Fibroblast of skin of abdomen (primary cell): ENCODE measurements at regions not wholly inside any gene's neighbourhood (a gene's known extent, or its start where the extent isn't known, plus 50 kb on each side); places are given as distances from the start of the nearest gene placed in this dataset.

Experiments
- DNase-seq: peaks from one replicate; pipeline ENCODE4 v3.0.0-alpha.2; 2013

DNA sequence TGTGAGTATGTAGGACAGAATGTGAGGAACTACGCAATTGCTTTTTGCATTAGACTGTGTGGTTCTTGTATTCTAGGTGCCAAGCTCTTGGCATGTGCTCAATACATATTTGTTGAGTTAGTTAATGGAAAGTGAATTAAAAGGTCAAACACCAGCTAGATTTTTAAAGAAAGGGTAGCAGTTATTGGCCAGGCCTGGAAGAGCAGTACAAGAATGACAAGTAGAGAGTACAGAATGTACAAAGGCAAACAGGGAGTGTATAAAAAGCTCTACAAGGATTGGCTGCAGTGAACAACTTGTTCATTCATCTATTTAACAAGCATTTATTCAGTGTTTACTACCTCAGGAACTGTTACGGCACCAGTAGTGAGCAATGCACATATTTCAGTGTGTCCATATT is 854.0 kb upstream of the SEL1L start:
- no peak for DNase-seq

DNA sequence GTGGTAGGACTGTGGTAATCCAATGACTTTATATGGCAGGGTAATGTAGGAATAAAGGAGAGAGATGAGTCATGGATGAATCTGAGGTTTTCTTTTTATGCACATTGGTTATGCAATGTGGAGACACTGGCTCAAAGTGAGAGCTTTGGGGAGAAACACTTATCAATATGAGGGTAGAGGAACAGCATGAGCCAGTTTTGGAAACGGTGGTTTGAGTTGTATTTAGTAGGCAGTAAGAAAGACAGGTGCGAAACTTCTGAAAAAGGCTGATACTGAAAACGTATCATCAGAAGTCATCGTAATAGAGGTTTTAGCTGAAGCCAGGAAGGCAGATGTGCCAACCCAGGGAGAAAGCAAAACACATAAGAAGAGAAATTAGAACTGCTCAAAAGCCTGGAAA is 854.8 kb upstream of the SEL1L start:
- no peak for DNase-seq

DNA sequence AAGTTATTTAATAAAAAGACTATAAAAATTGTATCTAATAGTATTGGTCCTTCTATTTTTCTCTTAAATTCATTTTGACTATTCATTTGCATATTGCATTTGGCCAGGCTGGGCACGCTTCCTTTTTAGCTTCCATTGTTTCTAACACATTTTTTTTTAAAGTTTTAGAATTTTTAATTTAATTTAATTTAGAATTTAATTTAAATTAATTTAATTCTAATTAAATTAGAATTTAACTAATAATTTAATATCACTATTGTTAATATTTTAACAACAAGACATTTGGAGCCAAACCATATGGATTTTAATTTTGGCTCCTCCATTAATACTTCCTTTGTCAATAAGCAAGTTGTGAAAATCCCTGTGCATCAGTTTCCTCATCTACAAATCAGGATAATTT is 856.9 kb upstream of the SEL1L start:
- no peak for DNase-seq

DNA sequence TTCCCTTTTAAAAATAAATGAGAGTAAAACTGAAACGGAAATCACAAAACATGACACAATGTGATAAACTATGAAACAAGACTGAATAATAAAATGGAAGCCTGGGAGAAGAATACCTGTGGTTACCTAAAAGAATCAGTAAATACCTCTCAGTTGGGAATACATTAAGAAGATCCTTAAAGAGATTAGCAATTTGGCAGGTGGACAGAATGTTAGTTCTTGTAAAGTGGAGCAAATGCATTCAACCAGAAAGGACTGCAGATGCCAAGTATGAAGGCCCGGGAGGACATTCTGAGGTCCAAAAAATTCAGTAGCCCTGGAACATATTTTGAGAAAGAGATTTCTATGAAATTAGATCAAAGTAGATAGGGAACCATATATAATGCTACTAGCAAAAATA is 861.3 kb upstream of the SEL1L start:
- DNase-seq, result no peak

DNA sequence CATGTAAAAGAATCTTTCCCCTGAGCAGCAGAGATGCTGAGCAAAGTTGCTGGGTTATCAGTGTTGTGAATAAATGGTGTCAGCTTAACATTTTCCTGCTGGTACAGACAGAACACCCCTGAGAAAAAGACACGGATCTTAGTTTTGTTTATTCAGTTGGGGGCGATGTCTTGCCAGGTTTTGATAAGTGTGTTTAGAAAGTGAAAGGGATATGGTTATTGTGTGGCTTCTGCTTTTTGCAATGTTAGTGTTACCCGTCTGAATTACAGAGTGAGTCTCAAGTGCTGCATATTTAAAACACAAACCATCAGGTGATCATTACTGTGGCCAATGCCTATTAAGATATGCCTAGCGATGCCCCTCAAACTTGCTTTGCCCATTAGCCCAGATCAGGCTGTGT is 864.6 kb upstream of the SEL1L start:
- no peak for DNase-seq

DNA sequence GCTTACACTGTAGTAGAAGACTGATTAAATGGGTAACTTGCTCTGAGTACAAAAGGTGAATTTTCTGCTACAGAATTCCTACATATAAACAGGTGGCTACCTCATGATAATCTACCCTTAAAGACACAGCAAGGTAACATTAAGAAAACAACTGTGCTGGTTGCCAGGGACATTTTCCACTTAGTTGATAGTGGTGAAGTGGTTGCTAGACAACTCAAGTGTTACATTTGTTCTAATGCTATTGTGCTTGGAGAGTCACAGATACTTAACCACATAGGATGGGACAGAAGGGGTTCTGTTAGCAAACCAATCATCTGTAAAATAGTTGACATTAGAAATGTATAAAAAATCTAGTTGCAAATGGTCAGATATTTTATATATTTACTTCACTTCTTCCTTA is 870.3 kb upstream of the SEL1L start:
- no peak for DNase-seq

DNA sequence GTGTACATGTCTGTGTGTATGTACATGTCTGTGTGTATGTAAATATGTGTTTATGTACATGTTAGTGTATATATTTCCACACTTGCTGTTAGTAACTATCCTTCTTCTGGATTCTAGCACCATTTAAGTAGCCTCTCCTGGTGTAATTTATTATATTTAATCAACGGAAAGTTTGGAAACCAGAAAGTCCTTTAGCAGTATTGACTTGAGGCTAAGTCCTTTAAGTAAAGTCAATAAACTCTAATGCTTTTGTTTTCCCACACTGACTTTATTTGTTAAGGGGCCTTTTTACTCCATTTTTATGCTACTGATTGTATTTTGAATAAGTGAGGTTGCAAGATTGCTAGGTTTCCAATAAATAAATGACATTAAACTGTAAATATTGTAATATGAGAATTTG is 876.4 kb upstream of the SEL1L start:
- DNase-seq, result no peak

DNA sequence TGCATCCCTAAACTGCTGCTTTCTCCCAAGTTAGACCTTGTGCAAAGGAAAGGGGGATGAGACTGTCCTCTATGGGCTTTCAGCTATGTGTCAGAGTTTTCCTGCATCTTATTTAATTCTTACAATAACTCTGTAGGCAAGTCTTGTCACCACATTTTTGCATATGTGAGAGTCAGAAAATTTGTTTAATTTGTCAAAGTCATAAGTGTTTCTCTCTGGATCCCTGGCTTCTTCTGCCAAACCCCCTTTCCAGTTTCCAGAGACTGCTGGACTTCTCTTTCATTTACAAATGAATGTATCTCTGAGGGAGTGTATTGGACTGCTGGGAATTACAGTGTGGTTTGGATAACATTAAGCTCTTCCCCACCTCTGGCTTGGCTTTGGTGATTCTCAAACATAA is 877.6 kb upstream of the SEL1L start:
- no peak for DNase-seq

DNA sequence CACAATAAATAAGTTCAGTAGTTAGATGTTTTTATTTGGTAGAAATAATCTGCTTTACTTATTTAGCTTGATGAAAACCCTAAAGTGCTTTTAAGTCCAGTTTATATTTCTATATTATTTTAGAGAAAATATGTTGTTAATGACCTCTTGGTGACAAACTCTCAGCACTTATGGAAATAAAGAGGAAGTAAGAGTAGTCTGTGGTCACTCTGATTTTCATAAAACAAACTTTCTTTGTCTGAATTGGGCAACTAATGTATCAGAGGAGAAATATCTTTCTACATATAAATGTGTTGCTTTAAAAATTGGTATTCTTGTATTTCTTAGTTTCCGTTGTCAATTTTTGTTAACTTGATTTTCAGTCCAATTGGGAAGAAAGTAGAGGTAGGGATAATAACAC is 878.9 kb upstream of the SEL1L start:
- DNase-seq, result no peak

DNA sequence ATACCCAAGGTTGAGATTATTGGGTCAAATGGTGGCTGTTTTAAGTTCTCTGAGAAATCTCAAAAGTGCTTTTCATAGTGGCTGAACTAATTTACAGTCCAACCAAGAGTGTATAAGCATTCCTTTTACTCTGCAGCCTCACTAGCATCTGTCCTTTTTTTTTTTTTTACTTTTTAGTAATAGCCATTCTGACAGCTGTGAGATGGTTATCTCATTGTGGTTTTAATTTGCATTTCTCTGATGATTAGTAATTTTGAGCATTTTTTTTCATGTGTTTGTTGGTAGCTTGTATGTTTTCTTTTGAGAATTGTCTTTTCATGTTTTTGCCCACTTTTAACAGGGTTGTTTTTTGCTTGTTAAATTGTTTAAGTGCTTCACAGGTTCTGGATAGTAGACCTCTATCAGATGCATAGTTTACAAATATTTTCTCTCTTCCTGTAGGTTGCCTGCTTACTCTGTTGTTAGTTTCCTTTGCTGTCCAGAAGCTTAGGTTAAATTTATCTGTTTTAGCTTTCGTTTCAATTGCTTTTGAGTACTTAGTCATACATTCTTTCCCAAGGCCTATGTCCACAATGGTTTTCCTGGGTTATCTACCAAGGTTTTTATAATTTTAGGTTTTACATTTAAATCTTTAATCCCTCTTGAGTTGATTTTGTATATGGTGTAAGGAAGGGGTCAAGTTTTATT is 881.3 kb upstream of the SEL1L start:
- no peak for DNase-seq

DNA sequence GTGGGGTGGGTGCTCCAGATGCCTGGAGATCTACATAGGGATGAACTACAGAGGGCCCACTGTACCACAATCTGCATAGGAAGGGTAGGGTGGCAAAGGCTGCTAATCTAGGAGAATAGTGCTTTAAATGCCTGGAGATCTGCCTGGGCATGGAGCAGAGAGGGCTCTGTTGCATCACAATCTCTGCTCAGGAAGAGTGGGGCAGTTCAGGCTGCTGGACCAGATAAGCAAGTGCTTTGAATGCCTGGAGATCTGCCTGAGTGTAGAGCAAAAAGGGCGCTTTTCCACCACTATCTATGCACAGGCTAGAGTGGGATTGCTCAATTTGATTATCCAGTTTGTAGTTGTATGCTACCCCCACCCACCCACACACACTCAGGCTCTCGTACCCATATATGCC is 886.3 kb upstream of the SEL1L start:
- DNase-seq, result no peak

DNA sequence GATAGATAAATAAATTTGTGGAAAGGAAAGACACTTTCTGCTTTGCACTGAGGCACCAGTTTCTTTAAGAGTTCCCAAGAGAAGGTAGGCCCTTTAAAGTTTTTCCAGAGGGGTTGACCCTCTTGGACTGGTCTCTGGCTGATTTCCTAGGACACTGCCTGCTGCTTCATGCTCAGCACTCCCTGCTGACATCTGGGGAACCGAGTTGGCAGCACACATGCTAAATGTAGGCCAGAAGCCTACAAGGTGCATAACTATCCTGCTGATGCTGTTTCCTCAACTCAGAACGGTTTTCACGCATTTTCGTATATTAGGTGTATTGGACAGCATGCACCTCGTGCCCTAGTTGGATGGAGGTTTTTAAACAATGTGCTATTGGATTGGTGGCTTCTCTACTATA is 887.2 kb upstream of the SEL1L start:
- DNase-seq, result no peak

DNA sequence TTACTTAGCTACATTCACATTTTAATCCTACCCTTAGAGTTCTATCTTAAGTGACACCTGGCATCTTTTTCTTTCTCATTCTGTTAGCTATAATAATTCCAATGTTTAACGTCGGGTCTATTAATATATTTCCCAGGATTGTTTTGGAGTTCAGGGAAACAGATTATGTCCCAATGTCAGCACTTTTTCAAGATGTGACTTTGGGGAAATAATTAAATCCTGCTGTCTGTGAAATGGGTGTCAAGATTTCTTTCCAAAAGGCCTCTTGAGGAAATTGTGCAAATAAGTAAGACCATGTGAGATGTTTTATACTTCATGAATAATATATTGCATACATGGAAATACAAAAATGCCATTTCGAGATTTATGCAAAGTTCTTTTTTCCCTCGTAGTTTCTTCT is 887.6 kb upstream of the SEL1L start:
- DNase-seq, result no peak

DNA sequence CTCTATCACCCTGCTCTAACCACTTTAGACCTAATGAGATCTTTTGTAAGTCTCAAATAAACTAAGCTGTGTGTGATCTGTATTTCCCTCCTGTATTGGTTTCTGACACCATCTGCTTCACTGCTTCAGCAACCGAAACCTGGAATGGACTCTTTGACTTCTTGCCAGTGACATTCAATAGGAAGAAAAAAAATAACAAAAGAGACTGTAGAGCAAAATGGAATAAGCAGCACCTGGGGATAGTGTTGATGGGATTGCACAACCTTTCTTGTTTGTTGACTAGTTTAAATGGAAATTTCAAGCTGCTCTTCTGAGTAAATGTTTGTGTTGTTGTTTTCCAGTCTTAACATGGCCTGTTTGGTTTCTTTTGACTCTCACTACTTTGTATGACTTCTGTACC is 888.6 kb upstream of the SEL1L start:
- no peak for DNase-seq

DNA sequence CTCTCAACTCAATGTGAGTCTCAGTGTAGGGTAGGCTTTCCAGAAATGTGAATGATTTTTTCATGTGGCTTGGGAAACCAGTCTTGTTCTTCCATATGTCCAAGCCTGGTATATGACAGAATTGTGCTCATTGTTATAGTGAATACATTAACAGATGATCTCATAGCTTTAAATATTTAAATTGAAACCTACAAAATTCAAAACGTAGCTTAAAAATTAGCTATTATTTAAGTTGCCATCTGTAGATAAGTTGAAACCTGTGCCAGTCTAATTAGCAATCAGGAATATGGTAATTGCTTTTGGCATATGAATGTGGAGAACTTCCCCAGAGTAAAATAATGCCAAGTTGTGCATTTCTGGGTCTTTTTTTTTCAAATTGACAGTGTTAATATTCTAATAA is 891.6 kb upstream of the SEL1L start:
- no peak for DNase-seq

DNA sequence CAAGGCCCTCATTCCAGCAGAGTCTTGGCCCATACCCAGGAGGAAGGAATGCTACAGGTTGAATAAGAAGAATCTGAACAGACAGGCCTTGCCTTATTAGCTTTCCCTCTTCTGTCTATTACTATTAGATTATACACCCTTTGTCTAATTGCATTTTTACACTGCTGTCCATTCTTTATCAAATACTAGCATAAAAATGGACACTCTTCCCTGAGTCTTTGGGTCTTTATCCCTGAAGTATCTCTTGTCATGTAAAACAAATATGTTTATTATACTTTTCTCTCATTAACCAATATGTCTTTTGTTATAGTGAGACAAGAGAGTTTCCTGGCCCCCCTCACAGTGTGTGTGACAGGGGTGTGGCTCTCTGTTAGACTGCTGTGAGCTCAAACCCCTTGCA is 897.4 kb upstream of the SEL1L start:
- no peak for DNase-seq

DNA sequence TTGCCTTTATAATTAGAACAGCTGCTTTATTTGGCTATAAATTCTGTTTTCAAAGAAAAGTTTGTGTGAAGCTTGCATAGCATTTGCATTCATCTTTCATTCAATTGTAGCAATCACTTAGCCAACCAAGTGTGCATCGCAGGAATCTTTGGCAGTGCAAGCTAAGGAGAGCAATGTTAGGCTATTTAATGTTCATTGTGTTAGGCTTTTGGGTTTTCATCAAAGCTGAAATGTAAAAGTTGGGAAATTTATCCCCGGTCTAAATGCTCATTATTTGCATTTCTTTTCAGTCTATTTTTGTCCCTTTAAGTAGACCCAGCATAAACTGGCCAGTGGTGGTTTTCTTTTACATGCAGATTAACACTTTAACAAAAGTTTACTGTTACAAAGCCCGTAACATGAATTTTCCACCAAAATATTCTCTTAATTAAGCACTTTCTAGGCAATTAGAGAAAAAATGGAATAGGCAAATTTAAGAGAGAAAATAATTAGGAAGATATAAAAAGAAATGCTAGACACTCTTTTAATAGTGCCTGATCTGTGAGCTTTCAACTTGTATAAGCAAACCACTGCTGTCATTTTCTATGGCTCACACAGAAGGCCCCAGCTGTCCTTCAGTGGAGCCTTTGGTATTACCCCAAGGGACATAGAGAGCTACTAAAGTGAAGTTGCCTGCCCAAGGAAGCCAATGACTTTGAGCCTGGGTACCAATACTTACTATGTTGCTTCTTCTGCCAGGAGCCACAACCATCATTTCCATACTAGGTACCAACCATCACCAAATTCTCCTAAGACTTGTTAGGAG is 898.9 kb upstream of the SEL1L start:
- DNase-seq, result no peak

DNA sequence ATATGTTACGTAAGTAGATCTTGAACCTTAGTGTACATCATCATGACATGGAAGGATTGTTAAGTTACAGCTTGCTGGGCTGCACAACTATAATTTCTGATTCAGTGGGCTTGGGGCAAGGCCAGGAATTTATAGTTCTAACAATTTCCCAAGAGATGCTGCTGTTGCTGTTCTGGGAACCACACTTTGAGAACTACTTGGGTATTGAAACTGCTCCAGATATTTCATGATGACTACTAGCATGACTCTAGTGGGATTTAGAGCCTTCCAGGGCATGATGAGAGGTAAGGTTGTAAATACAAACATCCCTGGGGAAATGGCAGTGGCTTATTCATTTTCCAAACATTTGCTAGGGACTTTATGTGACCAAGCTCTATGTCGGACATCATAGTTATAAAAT is 904.8 kb upstream of the SEL1L start:
- DNase-seq, result peak; percentile 24

DNA sequence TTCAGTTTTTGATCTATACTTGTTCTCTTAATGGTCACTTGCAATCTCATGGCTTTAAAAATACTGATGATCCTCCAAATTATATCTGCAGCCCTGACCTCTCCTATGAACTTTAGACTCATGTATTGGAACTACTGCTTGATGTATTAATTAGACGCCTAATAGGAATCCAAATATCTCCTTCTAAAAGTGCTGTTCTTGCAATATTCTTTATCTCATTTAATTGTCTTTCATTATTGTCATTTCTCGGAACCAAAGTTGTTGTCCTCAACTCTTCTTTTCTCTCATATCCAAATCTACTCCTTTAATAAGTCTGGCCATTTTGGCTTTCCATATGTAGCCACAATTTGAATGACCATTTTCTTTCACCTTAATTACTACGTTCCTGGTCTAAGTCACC is 907.6 kb upstream of the SEL1L start:
- DNase-seq, result no peak

DNA sequence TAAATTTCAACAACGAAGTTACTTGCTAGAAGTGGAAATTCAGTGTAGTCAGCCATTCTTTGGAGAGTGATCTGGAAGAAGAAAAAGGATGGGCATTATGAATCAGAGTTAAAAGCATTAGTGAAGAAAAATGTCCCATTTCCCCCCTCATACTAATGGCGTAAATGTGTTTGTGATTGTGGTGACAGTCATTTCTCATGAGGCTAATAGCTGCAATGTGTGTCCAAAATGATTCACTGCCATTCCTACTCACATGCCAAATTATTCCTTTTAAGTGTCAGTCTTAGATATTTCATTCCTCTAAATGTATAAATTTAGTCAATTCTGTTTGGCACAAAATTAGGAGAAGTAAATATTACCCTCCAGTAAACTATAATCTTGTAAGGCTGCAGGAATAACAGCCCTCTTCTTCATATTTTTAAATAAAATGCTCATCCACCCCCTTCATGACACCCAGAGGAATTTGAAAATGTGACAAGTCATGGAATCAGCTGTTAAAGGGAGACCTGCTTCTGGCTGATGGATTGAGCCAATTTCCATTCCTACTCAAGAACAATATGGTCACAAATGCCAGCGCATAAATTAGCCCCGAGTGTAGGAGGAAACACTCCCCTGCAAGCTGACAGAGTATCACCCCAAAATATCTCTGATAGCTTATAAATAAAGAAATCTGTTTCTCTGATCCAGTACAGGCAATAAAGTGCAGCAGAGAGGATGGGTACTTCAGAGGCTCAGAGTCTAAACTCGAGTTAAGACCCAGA is 912.3 kb upstream of the SEL1L start:
- no peak for DNase-seq

DNA sequence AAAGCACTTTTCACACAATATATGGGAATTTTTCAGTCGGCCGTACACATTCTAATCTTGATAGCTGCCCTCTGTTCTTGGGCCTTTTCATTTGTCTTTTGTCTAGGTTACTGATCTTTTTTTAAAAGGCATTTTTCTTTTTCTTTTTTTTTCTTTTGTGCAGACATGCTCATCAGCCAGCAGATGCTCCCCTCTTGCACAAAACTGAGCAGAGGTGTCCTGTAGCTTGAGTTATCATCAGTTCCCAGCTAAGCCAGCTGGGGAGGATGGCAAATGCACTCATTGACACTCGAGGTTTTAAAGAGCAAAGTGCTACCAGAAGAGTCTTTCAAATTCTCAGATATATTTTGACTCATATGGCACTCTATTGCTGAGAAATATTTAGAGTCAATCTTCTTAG is 913.9 kb upstream of the SEL1L start:
- no peak for DNase-seq

DNA sequence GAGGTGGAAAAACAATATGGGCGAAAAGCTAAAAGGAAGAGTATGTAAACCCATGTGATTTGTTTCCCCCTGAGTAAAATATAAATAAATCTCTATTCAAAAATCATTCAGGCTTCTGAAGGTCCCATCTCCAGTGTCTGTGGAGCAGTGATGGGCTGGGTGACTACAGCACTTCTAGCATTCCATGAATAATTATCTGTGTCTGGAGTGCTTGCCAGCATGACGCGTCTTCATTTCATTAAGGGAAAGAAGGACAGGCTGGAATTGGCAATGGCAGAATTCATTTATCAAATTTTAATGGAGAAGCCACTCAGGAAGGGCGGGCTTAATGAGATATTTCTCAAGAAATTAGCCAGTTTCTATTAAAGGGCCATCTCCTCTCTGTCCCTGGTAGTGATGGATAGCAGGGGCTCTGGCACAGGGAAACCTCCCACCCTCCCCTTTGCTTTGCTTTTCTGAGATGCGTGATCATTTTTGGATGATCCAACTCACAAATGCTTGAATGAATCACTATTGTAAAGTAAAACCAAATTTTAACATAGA is 916.3 kb upstream of the SEL1L start:
- peak; percentile 2 for DNase-seq

DNA sequence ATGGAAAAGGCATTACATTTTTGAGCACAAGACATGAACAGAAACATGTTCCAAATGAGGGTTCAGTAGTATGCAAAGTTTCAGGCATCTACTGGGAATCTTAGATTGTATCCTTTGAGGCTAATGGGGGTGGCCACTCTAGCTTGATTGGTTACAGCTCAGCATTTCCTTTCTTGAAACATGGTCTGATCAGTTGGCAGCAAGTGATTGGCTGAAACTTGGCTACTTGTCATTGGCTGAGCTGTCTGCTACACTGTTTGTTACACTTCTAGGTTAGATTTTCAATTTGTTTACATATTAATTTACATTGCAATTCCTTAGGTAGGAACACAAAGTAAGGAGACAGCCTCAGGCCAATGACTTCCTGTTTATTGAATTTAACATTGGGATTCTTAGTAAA is 918.0 kb upstream of the SEL1L start:
- no peak for DNase-seq

DNA sequence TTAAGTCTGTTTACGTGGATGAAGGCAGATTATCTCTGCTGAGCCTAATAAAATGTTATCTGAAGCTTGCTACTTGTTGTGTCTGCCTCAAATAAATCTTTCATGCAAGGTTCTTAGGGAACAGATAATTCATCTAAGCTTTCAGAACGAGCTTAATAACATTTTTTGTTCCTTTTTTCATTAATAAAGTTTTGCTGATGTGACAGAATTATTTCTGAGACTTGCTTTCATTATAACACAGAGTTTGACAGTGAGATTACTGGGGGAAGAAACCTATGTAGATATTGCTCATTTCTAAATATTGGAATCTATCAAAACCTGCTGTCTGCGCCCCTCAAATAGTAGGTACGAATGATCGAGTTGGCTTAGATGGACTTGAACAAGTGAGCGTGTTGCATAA is 948.7 kb upstream of the SEL1L start:
- DNase-seq, result no peak
